H9 (cell line): ENCODE measurements at regions not wholly inside any gene's neighbourhood (a gene's known extent, or its start where the extent isn't known, plus 50 kb on each side); places are given as distances from the start of the nearest gene placed in this dataset.

Source experiments
- DNase-seq: peaks from one replicate; pipeline ENCODE4 v3.0.0-alpha.2; 2017
- H2AFZ ChIP-seq: one replicate; pipeline ENCODE4 v1.6.1; 2013; ENCODE audit warnings: mild to moderate bottlenecking, low read length, control low read depth, moderate library complexity
- H2AK5ac ChIP-seq: 2 replicates; pipeline ENCODE4 v1.6.1; 2013; ENCODE audit warnings: low read length, control low read depth, mixed read lengths; ENCODE audit not compliant: insufficient read length
- H2BK120ac ChIP-seq: one replicate; pipeline ENCODE4 v1.6.1; 2013; ENCODE audit warnings: low read depth, mild to moderate bottlenecking, low read length, control low read depth, inconsistent platforms; ENCODE audit not compliant: poor library complexity, severe bottlenecking
- H2BK12ac ChIP-seq: 2 replicates; pipeline ENCODE4 v1.6.1; 2013; ENCODE audit warnings: low read length, control low read depth, mixed read lengths, low read depth; ENCODE audit not compliant: insufficient read length
- H2BK15ac ChIP-seq: 2 replicates; pipeline ENCODE4 v1.6.1; 2013; ENCODE audit warnings: low read depth, low read length, control low read depth
- H2BK20ac ChIP-seq: one replicate; pipeline ENCODE4 v1.6.1; 2013; ENCODE audit warnings: low read depth, mild to moderate bottlenecking, low read length, control low read depth, inconsistent platforms; ENCODE audit not compliant: poor library complexity, severe bottlenecking
- H2BK5ac ChIP-seq: 2 replicates; pipeline ENCODE4 v1.6.1; 2013; ENCODE audit warnings: low read length, control low read depth, mixed read lengths; ENCODE audit not compliant: insufficient read length
- H3K14ac ChIP-seq: 2 replicates; pipeline ENCODE4 v1.6.1; 2013; ENCODE audit warnings: low read length, control low read depth; ENCODE audit not compliant: insufficient read depth
- H3K18ac ChIP-seq: 2 replicates; pipeline ENCODE4 v1.6.1; 2013; ENCODE audit warnings: low read depth, mild to moderate bottlenecking, mixed read lengths, low read length, control low read depth; ENCODE audit not compliant: insufficient read length
- H3K23ac ChIP-seq: 2 replicates; pipeline ENCODE4 v1.6.1; 2013; ENCODE audit warnings: low read length, control low read depth, mixed read lengths, low read depth; ENCODE audit not compliant: insufficient read length
- H3K23me2 ChIP-seq: 2 replicates; pipeline ENCODE4 v1.6.1; 2013; ENCODE audit warnings: low read depth, mild to moderate bottlenecking, mixed read lengths, low read length, control low read depth; ENCODE audit not compliant: insufficient read length, poor library complexity, severe bottlenecking
- H3K27ac ChIP-seq: 2 replicates; pipeline ENCODE4 v1.5.1; 2013; ENCODE audit warnings: low read length, control low read depth, mixed read lengths, low read depth; ENCODE audit not compliant: insufficient read length
- H3K27me3 ChIP-seq: 2 replicates; pipeline ENCODE4 v1.6.1; 2013; ENCODE audit warnings: low read length, control low read depth, inconsistent platforms; ENCODE audit not compliant: insufficient read depth
- H3K4ac ChIP-seq: 2 replicates; pipeline ENCODE4 v1.6.1; 2013; ENCODE audit warnings: low read depth, mild to moderate bottlenecking, control low read depth, inconsistent platforms, low read length, moderate library complexity
- H3K4me1 ChIP-seq: 2 replicates; pipeline ENCODE4 v1.6.1; 2013; ENCODE audit warnings: low read length, control low read depth, inconsistent platforms; ENCODE audit not compliant: insufficient read depth
- H3K4me2 ChIP-seq: 2 replicates; pipeline ENCODE4 v1.6.1; 2013; ENCODE audit warnings: low read length, control low read depth, mixed read lengths; ENCODE audit not compliant: insufficient read length, insufficient read depth
- H3K56ac ChIP-seq: 2 replicates; pipeline ENCODE4 v1.6.1; 2013; ENCODE audit warnings: low read depth, mild to moderate bottlenecking, mixed read lengths, low read length, control low read depth; ENCODE audit not compliant: insufficient read length
- H3K79me1 ChIP-seq: 2 replicates; pipeline ENCODE4 v1.6.1; 2013; ENCODE audit warnings: low read depth, mild to moderate bottlenecking, moderate library complexity, low read length, control low read depth, inconsistent platforms; ENCODE audit not compliant: insufficient read depth, poor library complexity, severe bottlenecking
- H3K79me2 ChIP-seq: 2 replicates; pipeline ENCODE4 v1.6.1; 2013; ENCODE audit warnings: low read length, control low read depth, inconsistent platforms; ENCODE audit not compliant: insufficient read depth
- H3K9ac ChIP-seq: 2 replicates; pipeline ENCODE4 v1.6.1; 2013; ENCODE audit warnings: low read length, control low read depth, mixed read lengths; ENCODE audit not compliant: insufficient read length; ENCODE audit errors: extremely low read depth
- H3K9me3 ChIP-seq: one replicate; pipeline ENCODE4 v1.6.1; 2013; ENCODE audit warnings: low read depth, low read length, inconsistent platforms; ENCODE audit not compliant: control insufficient read depth
- H3T11ph ChIP-seq: one replicate; pipeline ENCODE4 v1.6.1; 2013; ENCODE audit warnings: mild to moderate bottlenecking, low read length, control low read depth, inconsistent platforms
- H4K20me1 ChIP-seq: one replicate; pipeline ENCODE4 v1.6.1; 2013; ENCODE audit not compliant: control insufficient read depth, insufficient read length, insufficient read depth
- H4K5ac ChIP-seq: 2 replicates; pipeline ENCODE4 v1.6.1; 2013; ENCODE audit warnings: low read depth, mild to moderate bottlenecking, mixed read lengths, low read length, control low read depth; ENCODE audit not compliant: insufficient read length
- H4K8ac ChIP-seq: replicated peaks from 2 replicates; pipeline ENCODE4 v1.6.1; 2013; ENCODE audit warnings: low read length, control low read depth, mixed read lengths, low read depth; ENCODE audit not compliant: insufficient read length
- H4K91ac ChIP-seq: 2 replicates; pipeline ENCODE4 v1.6.1; 2013; ENCODE audit warnings: low read depth, mild to moderate bottlenecking, moderate library complexity, mixed read lengths, low read length, control low read depth; ENCODE audit not compliant: insufficient read length
- H3K27ac Mint-ChIP-seq, 3 experiments: 2 replicates in 2 of 3; 3 replicates in 1 of 3; pipeline ENCODE4 v1.8.0; 2020 to 2021; ENCODE audit warnings: mixed read lengths in 3 of 3, mild to moderate bottlenecking in 1 of 3, moderate library complexity in 1 of 3
- H3K27me3 Mint-ChIP-seq: 2 replicates; pipeline ENCODE4 v1.8.0; 2021; ENCODE audit warnings: low read depth, mild to moderate bottlenecking, moderate library complexity, mixed read lengths
- H3K36me3 Mint-ChIP-seq, 3 experiments: 2 replicates in 2 of 3; 3 replicates in 1 of 3; pipeline ENCODE4 v1.8.0; 2020 to 2021; ENCODE audit warnings: low read depth in 3 of 3, mixed read lengths in 3 of 3; ENCODE audit not compliant: insufficient read depth in 1 of 3
- H3K4me1 Mint-ChIP-seq, 2 experiments: 2 replicates each; pipeline ENCODE4 v1.8.0; 2020; ENCODE audit warnings: mixed read lengths in 2 of 2
- H3K4me3 Mint-ChIP-seq, 2 experiments: 2 replicates in 1 of 2; 3 replicates in 1 of 2; pipeline ENCODE4 v1.8.0; 2020 to 2021; ENCODE audit warnings: mild to moderate bottlenecking in 2 of 2, mixed read lengths in 2 of 2, moderate library complexity in 1 of 2
- H3K9me3 Mint-ChIP-seq, 2 experiments: 2 replicates in 1 of 2; 3 replicates in 1 of 2; pipeline ENCODE4 v1.8.0; 2020; ENCODE audit warnings: mild to moderate bottlenecking in 2 of 2, mixed read lengths in 2 of 2, moderate library complexity in 1 of 2
- CTCF ChIP-seq: fragments of 200-600 bp; sonication (generic); conservative IDR thresholded peaks from 3 replicates; pipeline ENCODE4 v1.8.0; 2021; ENCODE audit warnings: antibody characterized with exemption, mild to moderate bottlenecking
- WGBS: extraction: QIAGEN DNeasy Blood & Tissue Kit; methylation state at CpG from one replicate; pipeline ENCODE4 v1.1.7; 2013; ENCODE audit warnings: missing lambda C conversion rate, low lambda C conversion rate, mixed read lengths; ENCODE audit not compliant: insufficient read length; ENCODE audit errors: extremely low coverage; 5-methylcytosine and 5-hydroxymethylcytosine counted together

GRCh38 chr15:93608643-93609148, 519.7 kb upstream of the RGMA start:
- Histone ChIP-seq H3K23ac (no peak overlapping the region), H2BK20ac (no peak overlapping the region), H3K4me2 (no peak overlapping the region), H4K20me1 (no peaks in the 10 kb centered on the region), H3K14ac (no peak overlapping the region), H3K4ac (no peak overlapping the region), H2BK5ac (no peak overlapping the region), H4K8ac (no peak overlapping the region), H3K79me1 (no peaks in the 10 kb centered on the region), H3K27ac (no peak overlapping the region), H2BK120ac (no peak overlapping the region), H4K5ac (no peak overlapping the region), H3K23me2 (no peaks in the 10 kb centered on the region), H2AFZ (no peak overlapping the region), H2BK12ac (no peak overlapping the region), H2AK5ac (no peak overlapping the region), H3K18ac (no peak overlapping the region), H3K79me2 (no peaks in the 10 kb centered on the region), H2BK15ac (no peak overlapping the region), H3K4me1 (peaks cover 2% of the 10 kb centered on the region; the same call in 1 of the 2 replicates), H3K56ac (no peak overlapping the region), H4K91ac (no peak overlapping the region), H3K9me3 (no peaks in the 10 kb centered on the region), H3T11ph (no peak overlapping the region), H3K27me3 (no peaks in the 10 kb centered on the region), H3K9ac (no peak overlapping the region)
- Mint-ChIP-seq H3K9me3 (no peaks in the 10 kb centered on the region), H3K4me3 (no peak overlapping the region), H3K36me3 (no peaks in the 10 kb centered on the region), H3K27me3 (no peaks in the 10 kb centered on the region; the same call in 1 of the 2 replicates), H3K27ac (no peak overlapping the region), H3K4me1 (peaks cover 4% of the 10 kb centered on the region in 2 experiments)
- no CpG with 5 or more reads among the region's 3 CpGs for WGBS
- DNase-seq = no peak
- TF ChIP-seq CTCF = no peak
